H1 (cell line): ENCODE measurements at regions not wholly inside any gene's neighbourhood (a gene's known extent, or its start where the extent isn't known, plus 50 kb on each side); places are given as distances from the start of the nearest gene placed in this dataset.
"Not testable (repeated sequence)": the region's sequence is repeated elsewhere in the genome, so short reads cannot be mapped to it uniquely, and the experiment has no call there.

ENCODE experiments used
- CTCF ChIA-PET: fragments of 300-600 bp; sonication (Branson Sonifier 250); formaldehyde crosslinking; loops from one replicate; lab custom pipeline; 2021; ENCODE audit not compliant: partially characterized antibody; lab: Charles Lee
- POLR2A ChIA-PET: fragments of 300-600 bp; sonication (Branson Sonifier 250); formaldehyde crosslinking; loops from one replicate; lab custom pipeline; 2021; ENCODE audit warnings: inconsistent platforms; ENCODE audit not compliant: partially characterized antibody; lab: Charles Lee
- DNase-seq, 2 experiments: peaks; one replicate each; pipeline versions ENCODE4 v3.0.0 to v3.0.0-alpha.2; 2010 to 2022; ENCODE audit warnings: low spot score in 2 of 2, low read depth in 1 of 2, mixed read lengths in 1 of 2
- FAIRE-seq: peaks from 2 replicates; lab custom pipeline; 2011; peaks lifted over from hg19 to GRCh38; lab: Jason Lieb, UNC
- H2AFZ ChIP-seq: 2 replicates; pipeline ENCODE4 v1.8.1; 2012; ENCODE audit warnings: low read length, inconsistent platforms
- H2AK5ac ChIP-seq: 2 replicates; pipeline ENCODE4 v1.6.1; 2013; ENCODE audit warnings: low read depth, low read length
- H2BK120ac ChIP-seq: replicated peaks from 2 replicates; pipeline ENCODE3; 2013; ENCODE audit warnings: low read depth, low read length, inconsistent platforms
- H2BK12ac ChIP-seq: 2 replicates; pipeline ENCODE4 v1.6.1; 2013; ENCODE audit warnings: low read depth, low read length
- H2BK15ac ChIP-seq: 2 replicates; pipeline ENCODE4 v1.6.1; 2013; ENCODE audit warnings: low read length
- H2BK20ac ChIP-seq: 2 replicates; pipeline ENCODE4 v1.6.1; 2013; ENCODE audit warnings: low read length
- H2BK5ac ChIP-seq: 2 replicates; pipeline ENCODE4 v1.6.1; 2013; ENCODE audit warnings: low read depth, low read length
- H3K14ac ChIP-seq: 2 replicates; pipeline ENCODE4 v1.6.1; 2013; ENCODE audit warnings: inconsistent platforms; ENCODE audit not compliant: insufficient read length
- H3K18ac ChIP-seq: 2 replicates; pipeline ENCODE4 v1.6.1; 2013; ENCODE audit warnings: low read length; ENCODE audit errors: extremely low read depth
- H3K23ac ChIP-seq: 2 replicates; pipeline ENCODE4 v1.6.1; 2013; ENCODE audit warnings: inconsistent platforms; ENCODE audit not compliant: insufficient read length
- H3K23me2 ChIP-seq: 2 replicates; pipeline ENCODE4 v1.6.1; 2013; ENCODE audit warnings: low read depth, low read length
- H3K27ac ChIP-seq: 2 replicates; pipeline ENCODE4 v1.6.1; 2011; ENCODE audit warnings: low read depth, low read length, inconsistent platforms
- H3K27me3 ChIP-seq, 4 experiments: replicated peaks in 1 of 4; 1 replicate in 1 of 4; 2 replicates in 3 of 4; pipeline versions ENCODE4 v1.6.1 to v1.8.1; 2011 to 2013; ENCODE audit warnings: low read length in 3 of 4, mild to moderate bottlenecking in 3 of 4, inconsistent platforms in 2 of 4, mixed read lengths in 2 of 4, moderate library complexity in 1 of 4; ENCODE audit not compliant: control insufficient read depth in 3 of 4, insufficient read depth in 3 of 4; ENCODE audit errors: extremely low read depth in 1 of 4
- H3K36me3 ChIP-seq, 4 experiments: 2 replicates each; pipeline versions ENCODE4 v1.6.1 to v1.8.1; 2011 to 2013; ENCODE audit warnings: mild to moderate bottlenecking in 4 of 4, low read length in 3 of 4, moderate library complexity in 2 of 4, control low read depth in 1 of 4, inconsistent platforms in 1 of 4; ENCODE audit not compliant: insufficient read depth in 4 of 4, control insufficient read depth in 2 of 4
- H3K4ac ChIP-seq: replicated peaks from 2 replicates; pipeline ENCODE3; 2013; ENCODE audit warnings: low read length, low read depth, mixed read lengths, inconsistent platforms; ENCODE audit not compliant: insufficient read length
- H3K4me1 ChIP-seq, 4 experiments: replicated peaks in 1 of 4; 1 replicate in 1 of 4; 2 replicates in 3 of 4; pipeline versions ENCODE4 v1.6.1 to v1.8.1; 2011 to 2013; ENCODE audit warnings: low read length in 3 of 4, inconsistent platforms in 2 of 4, mixed read lengths in 1 of 4; ENCODE audit not compliant: insufficient read depth in 4 of 4, control insufficient read depth in 3 of 4
- H3K4me2 ChIP-seq, 2 experiments: 2 replicates each; pipeline versions ENCODE4 v1.6.1 to v1.8.1; 2011 to 2013; ENCODE audit warnings: low read depth in 2 of 2, low read length in 2 of 2, control low read depth in 1 of 2, inconsistent platforms in 1 of 2, mild to moderate bottlenecking in 1 of 2; ENCODE audit not compliant: insufficient read depth in 1 of 2
- H3K4me3 ChIP-seq, 4 experiments: fragments of 200-600, 300-600 bp in 1 of 4; sonication (generic), shearing (Covaris generic), sonication (Bioruptor Twin) in 1 of 4; 2 replicates each; pipeline versions ENCODE4 v1.5.1 to v1.8.1; 2011 to 2016; ENCODE audit warnings: low read length in 4 of 4, low read depth in 3 of 4, control low read depth in 2 of 4, inconsistent platforms in 2 of 4, mild to moderate bottlenecking in 2 of 4, mixed read lengths in 1 of 4, moderate library complexity in 1 of 4; ENCODE audit not compliant: insufficient read depth in 2 of 4; ENCODE audit errors: extremely low read depth in 1 of 4
- H3K56ac ChIP-seq: replicated peaks from 2 replicates; pipeline ENCODE3; 2013; ENCODE audit warnings: low read depth, mild to moderate bottlenecking, mixed read lengths, low read length, inconsistent platforms; ENCODE audit not compliant: insufficient read length
- H3K79me1 ChIP-seq: 2 replicates; pipeline ENCODE4 v1.6.1; 2013; ENCODE audit warnings: low read depth, low read length, control low read depth
- H3K79me2 ChIP-seq, 2 experiments: 2 replicates each; pipeline versions ENCODE4 v1.6.1 to v1.8.1; 2012 to 2013; ENCODE audit warnings: low read length in 2 of 2, mild to moderate bottlenecking in 2 of 2, inconsistent platforms in 1 of 2; ENCODE audit not compliant: insufficient read depth in 2 of 2, control insufficient read depth in 1 of 2
- H3K9ac ChIP-seq, 4 experiments: replicated peaks in 1 of 4; 1 replicate in 1 of 4; 2 replicates in 3 of 4; pipeline versions ENCODE4 v1.6.1 to v1.8.1; 2011 to 2013; ENCODE audit warnings: low read depth in 3 of 4, low read length in 3 of 4, control low read depth in 2 of 4, mild to moderate bottlenecking in 2 of 4, moderate library complexity in 2 of 4, inconsistent platforms in 1 of 4; ENCODE audit errors: extremely low read depth in 1 of 4
- H3K9me3 ChIP-seq, 2 experiments: 2 replicates each; pipeline versions ENCODE4 v1.6.1 to v1.8.1; 2012 to 2013; ENCODE audit warnings: mild to moderate bottlenecking in 2 of 2, moderate library complexity in 2 of 2, control low read depth in 1 of 2, inconsistent platforms in 1 of 2, low read depth in 1 of 2, low read length in 1 of 2, mixed read lengths in 1 of 2; ENCODE audit not compliant: insufficient read depth in 2 of 2
- H4K20me1 ChIP-seq, 2 experiments: replicated peaks in 1 of 2; 2 replicates each; pipeline versions ENCODE3 to v1.8.1; 2011 to 2013; ENCODE audit warnings: inconsistent platforms in 2 of 2, low read length in 2 of 2, mild to moderate bottlenecking in 1 of 2; ENCODE audit not compliant: insufficient read depth in 2 of 2, control insufficient read depth in 1 of 2
- H4K5ac ChIP-seq: 2 replicates; pipeline ENCODE4 v1.6.1; 2013; ENCODE audit warnings: low read length, low read depth, mixed read lengths, inconsistent platforms; ENCODE audit not compliant: insufficient read length
- H4K8ac ChIP-seq: 2 replicates; pipeline ENCODE4 v1.8.0; 2013; ENCODE audit warnings: mild to moderate bottlenecking, moderate library complexity, low read length, inconsistent platforms; ENCODE audit not compliant: insufficient read depth; ENCODE audit errors: extremely low read depth
- H4K91ac ChIP-seq: replicated peaks from 2 replicates; pipeline ENCODE3; 2013; ENCODE audit warnings: low read length, mixed read lengths, inconsistent platforms; ENCODE audit not compliant: insufficient read length
- WGBS, 2 experiments: shearing (Covaris generic) in 1 of 2; methylation state at CpG; one replicate each; pipeline versions ENCODE4 v1.1.6 to v1.1.7; 2013 to 2015; ENCODE audit warnings: low lambda C conversion rate in 2 of 2, mixed read lengths in 2 of 2, inconsistent platforms in 1 of 2, low coverage in 1 of 2, missing lambda C conversion rate in 1 of 2; ENCODE audit not compliant: insufficient replicate concordance in 2 of 2, insufficient coverage in 1 of 2, insufficient read length in 1 of 2; ENCODE audit errors: extremely low coverage in 1 of 2, missing lambda C conversion rate in 1 of 2; 5-methylcytosine and 5-hydroxymethylcytosine counted together

DNA sequence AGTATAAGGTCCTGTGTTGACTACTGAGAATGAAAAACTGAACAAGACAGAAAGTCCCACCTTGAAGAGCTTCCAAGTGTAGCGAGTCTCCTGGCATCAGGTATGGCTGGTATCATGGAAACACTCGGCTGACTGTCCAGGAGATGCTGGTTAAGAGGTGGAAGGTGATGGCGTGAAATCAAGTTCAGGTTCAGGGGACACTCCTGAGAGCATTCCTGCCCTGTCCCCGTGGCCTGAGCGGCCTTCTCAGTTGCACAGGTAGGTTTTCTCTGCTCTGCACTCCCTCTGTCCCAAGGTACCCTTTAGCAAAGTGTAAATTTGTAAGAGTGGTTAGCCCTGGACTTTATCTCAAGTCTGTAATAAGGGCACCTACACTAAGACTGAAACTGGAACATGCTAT, 713.7 kb upstream of the TPTE start:
- H2BK15ac ChIP-seq, H3K4me2 ChIP-seq, H3K56ac ChIP-seq, H2BK20ac ChIP-seq, H3K9ac ChIP-seq, H3K27ac ChIP-seq, H2AFZ ChIP-seq, POLR2A ChIA-PET, FAIRE-seq, H3K4me3 ChIP-seq, H4K5ac ChIP-seq, H3K18ac ChIP-seq, H3K14ac ChIP-seq, H3K79me2 ChIP-seq, H2BK12ac ChIP-seq, H3K23ac ChIP-seq, H2BK120ac ChIP-seq, DNase-seq, H3K79me1 ChIP-seq, H3K27me3 ChIP-seq, CTCF ChIA-PET, H3K23me2 ChIP-seq, H3K9me3 ChIP-seq, H4K8ac ChIP-seq, H2BK5ac ChIP-seq, H2AK5ac ChIP-seq, H3K4ac ChIP-seq, H4K91ac ChIP-seq, H4K20me1 ChIP-seq, H3K36me3 ChIP-seq, H3K4me1 ChIP-seq: not testable (repeated sequence)
- WGBS, 2 experiments: 43% methylated on average over 2 of the region's 5 CpGs; no CpG with 5 or more reads in 1 of the 2 experiments

DNA sequence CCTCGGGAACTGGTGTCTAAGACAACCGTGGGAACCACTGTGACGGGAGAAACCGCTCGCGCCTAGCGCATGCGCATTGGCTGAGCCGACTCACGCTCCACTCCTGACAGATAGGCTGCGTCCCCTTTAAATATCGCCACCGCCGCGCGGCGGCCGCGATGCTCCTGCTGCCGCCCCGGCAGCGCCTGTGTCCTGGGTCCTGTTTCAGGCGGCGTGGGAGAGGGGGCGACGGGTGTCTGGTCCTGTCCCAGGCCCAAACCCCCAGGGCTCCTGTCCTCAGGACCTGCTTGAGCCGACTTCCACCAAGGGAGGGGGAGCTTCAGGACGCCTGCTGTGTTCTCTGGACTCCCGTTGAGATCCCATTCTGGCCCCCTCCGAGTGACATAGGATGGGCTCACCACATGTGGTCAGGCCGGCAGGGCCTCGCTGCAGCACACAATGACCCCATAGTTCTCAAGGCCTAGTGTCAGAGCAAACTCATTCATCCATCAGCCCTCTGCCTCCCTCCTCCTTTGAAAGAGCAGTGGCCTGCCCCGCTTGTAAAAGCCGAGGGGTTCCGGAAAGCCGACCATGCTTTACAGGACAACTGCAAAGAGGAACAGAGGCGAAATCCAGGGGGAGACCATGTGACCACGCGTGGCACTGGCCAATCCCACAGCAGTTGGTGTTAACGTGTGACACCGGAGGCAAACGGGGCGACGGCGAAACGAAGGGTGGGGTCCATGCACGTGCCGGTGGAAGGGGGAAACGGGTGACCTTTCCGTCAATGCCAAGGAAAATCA, 710.0 kb upstream of the TPTE start:
- H2BK12ac ChIP-seq, H4K20me1 ChIP-seq, CTCF ChIA-PET, H3K36me3 ChIP-seq, H3K4ac ChIP-seq, H2BK20ac ChIP-seq, H3K4me1 ChIP-seq, H3K9me3 ChIP-seq, H3K27me3 ChIP-seq, H2BK120ac ChIP-seq, H2AFZ ChIP-seq, H4K5ac ChIP-seq, H4K91ac ChIP-seq, H3K18ac ChIP-seq, H2BK15ac ChIP-seq, H3K14ac ChIP-seq, FAIRE-seq, H3K4me2 ChIP-seq, DNase-seq, POLR2A ChIA-PET, H3K4me3 ChIP-seq, H2AK5ac ChIP-seq, H3K23me2 ChIP-seq, H3K23ac ChIP-seq, H3K9ac ChIP-seq, H4K8ac ChIP-seq, H3K79me1 ChIP-seq, H3K56ac ChIP-seq, H2BK5ac ChIP-seq, H3K79me2 ChIP-seq, H3K27ac ChIP-seq: not testable (repeated sequence)
- no CpG with 5 or more reads among the region's 50 CpGs for WGBS, 2 experiments
